Neuronal stem cell (in vitro differentiated cells): ENCODE measurements at regions not wholly inside any gene's neighbourhood (a gene's known extent, or its start where the extent isn't known, plus 50 kb on each side); places are given as distances from the start of the nearest gene placed in this dataset.

Experiments used
- DNase-seq: peaks from one replicate; pipeline ENCODE4 v3.0.0-alpha.2; 2013; ENCODE audit warnings: low spot score
- H2AFZ ChIP-seq: one replicate; pipeline ENCODE4 v1.6.1; 2013; ENCODE audit warnings: mild to moderate bottlenecking, low read length, inconsistent platforms
- H2AK5ac ChIP-seq: 2 replicates; pipeline ENCODE4 v1.6.1; 2013; ENCODE audit warnings: low read depth, mild to moderate bottlenecking, inconsistent platforms, low read length, moderate library complexity, mixed read lengths
- H2BK120ac ChIP-seq: 2 replicates; pipeline ENCODE4 v1.6.1; 2013; ENCODE audit warnings: low read depth, mild to moderate bottlenecking, inconsistent platforms, low read length, moderate library complexity, mixed read lengths
- H2BK12ac ChIP-seq: one replicate; pipeline ENCODE4 v1.6.1; 2013; ENCODE audit warnings: low read length, inconsistent platforms
- H2BK15ac ChIP-seq: 2 replicates; pipeline ENCODE4 v1.6.1; 2013; ENCODE audit warnings: mild to moderate bottlenecking, low read length, inconsistent platforms, mixed read lengths
- H2BK5ac ChIP-seq: one replicate; pipeline ENCODE4 v1.6.1; 2013; ENCODE audit warnings: inconsistent platforms, mild to moderate bottlenecking, low read length, moderate library complexity
- H3K14ac ChIP-seq: one replicate; pipeline ENCODE4 v1.6.1; 2013; ENCODE audit warnings: low read length, inconsistent platforms
- H3K18ac ChIP-seq: 2 replicates; pipeline ENCODE4 v1.6.1; 2013; ENCODE audit warnings: low read length, inconsistent platforms
- H3K23ac ChIP-seq: 2 replicates; pipeline ENCODE4 v1.6.1; 2013; ENCODE audit warnings: low read depth, mild to moderate bottlenecking, mixed read lengths, low read length, inconsistent platforms; ENCODE audit not compliant: poor library complexity
- H3K27ac ChIP-seq: replicated peaks from 3 replicates; pipeline ENCODE4 v1.5.1; 2013; ENCODE audit warnings: low read length, inconsistent platforms
- H3K27me3 ChIP-seq, 3 experiments: 2 replicates each; pipeline ENCODE4 v1.6.1; 2013; ENCODE audit warnings: low read length in 3 of 3, mild to moderate bottlenecking in 2 of 3, inconsistent platforms in 1 of 3, low read depth in 1 of 3, mixed read lengths in 1 of 3, moderate library complexity in 1 of 3; ENCODE audit not compliant: control insufficient read depth in 3 of 3, insufficient read depth in 3 of 3
- H3K36me3 ChIP-seq, 2 donors: replicated peaks in 1 of 2; 2 replicates each; pipeline ENCODE4 v1.6.1; 2013; ENCODE audit warnings: low read length in 2 of 2; ENCODE audit not compliant: control insufficient read depth in 2 of 2, insufficient read depth in 2 of 2
- H3K4ac ChIP-seq: 2 replicates; pipeline ENCODE4 v1.6.1; 2013; ENCODE audit warnings: inconsistent platforms, mild to moderate bottlenecking, low read length, moderate library complexity
- H3K4me1 ChIP-seq, 2 donors: 1 replicate in 1 of 2; 2 replicates in 1 of 2; pipeline ENCODE4 v1.6.1; 2013; ENCODE audit warnings: low read length in 2 of 2, low read depth in 1 of 2; ENCODE audit not compliant: control insufficient read depth in 2 of 2, insufficient read depth in 1 of 2
- H3K4me2 ChIP-seq: one replicate; pipeline ENCODE4 v1.6.1; 2013; ENCODE audit warnings: mild to moderate bottlenecking, low read length, inconsistent platforms; ENCODE audit not compliant: insufficient read depth, poor library complexity, severe bottlenecking
- H3K4me3 ChIP-seq, 2 donors: 2 replicates each; pipeline ENCODE4 v1.5.1; 2013; ENCODE audit warnings: low read length in 2 of 2, mild to moderate bottlenecking in 2 of 2, inconsistent platforms in 1 of 2, moderate library complexity in 1 of 2
- H3K79me1 ChIP-seq: one replicate; pipeline ENCODE4 v1.6.1; 2013; ENCODE audit warnings: low read depth, mild to moderate bottlenecking, inconsistent platforms, low read length, moderate library complexity
- H3K9ac ChIP-seq: one replicate; pipeline ENCODE4 v1.6.1; 2013; ENCODE audit warnings: mild to moderate bottlenecking, low read depth, low read length, inconsistent platforms; ENCODE audit not compliant: poor library complexity
- H3K9me3 ChIP-seq, 2 donors: replicated peaks in 1 of 2; 2 replicates each; pipeline versions ENCODE3 to v1.6.1; 2013; ENCODE audit warnings: low read length in 2 of 2, mild to moderate bottlenecking in 2 of 2, inconsistent platforms in 1 of 2, low read depth in 1 of 2, mixed read lengths in 1 of 2, moderate library complexity in 1 of 2; ENCODE audit not compliant: control insufficient read depth in 2 of 2, insufficient read depth in 1 of 2
- H4K8ac ChIP-seq: one replicate; pipeline ENCODE4 v1.6.1; 2013; ENCODE audit warnings: low read depth, mild to moderate bottlenecking, inconsistent platforms, low read length, moderate library complexity
- H4K91ac ChIP-seq: one replicate; pipeline ENCODE4 v1.6.1; 2013; ENCODE audit warnings: low read length, low read depth, mild to moderate bottlenecking, inconsistent platforms; ENCODE audit not compliant: poor library complexity
- WGBS, 2 donors: extraction: QIAGEN DNeasy Blood & Tissue Kit; methylation state at CpG; one replicate each; pipeline ENCODE4 v1.1.7; 2013; ENCODE audit warnings: missing lambda C conversion rate in 2 of 2, mixed read lengths in 1 of 2; ENCODE audit not compliant: insufficient read length in 2 of 2, insufficient replicate concordance in 1 of 2; ENCODE audit errors: extremely low coverage in 2 of 2; 5-methylcytosine and 5-hydroxymethylcytosine counted together

DNA sequence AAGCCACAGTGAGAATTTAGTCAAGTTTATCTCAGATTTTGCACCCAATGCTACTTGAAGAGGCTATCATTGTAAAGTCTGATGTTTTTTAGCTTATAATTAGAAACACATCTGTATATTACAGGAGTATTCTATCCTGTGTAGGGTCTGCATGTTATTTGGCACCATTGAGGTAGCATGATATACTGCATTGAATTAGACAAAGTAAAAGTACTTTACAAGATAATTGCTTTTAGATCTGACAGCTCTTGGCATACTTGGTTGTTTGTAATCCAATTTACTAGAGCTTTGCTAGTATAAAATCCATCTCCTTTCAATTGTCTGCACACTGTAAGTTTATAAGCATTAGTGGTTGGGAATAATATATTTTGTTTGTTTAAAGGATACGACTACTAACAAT lies 714.3 kb downstream of the ANKRD7 start:
- no peak overlapping the region for H2BK120ac ChIP-seq
- DNase-seq, result no peak
- H2AK5ac ChIP-seq, result no peak overlapping the region
- no peak overlapping the region for H4K91ac ChIP-seq
- H3K27ac ChIP-seq, result no peak overlapping the region
- H2AFZ ChIP-seq, result no peak overlapping the region
- no peaks in the 10 kb centered on the region for H3K9me3 ChIP-seq
- H3K4me3 ChIP-seq, result no peak overlapping the region
- no peaks in the 10 kb centered on the region for H3K4me1 ChIP-seq
- no peak overlapping the region for H3K4ac ChIP-seq
- no peak overlapping the region for H2BK12ac ChIP-seq
- no peak overlapping the region for H3K18ac ChIP-seq
- no peak overlapping the region for H3K14ac ChIP-seq
- H4K8ac ChIP-seq, result no peak overlapping the region
- H2BK5ac ChIP-seq, result no peak overlapping the region
- no peak overlapping the region for H3K23ac ChIP-seq
- no peaks in the 10 kb centered on the region for H3K27me3 ChIP-seq
- H3K36me3 ChIP-seq, result no peaks in the 10 kb centered on the region
- H3K4me2 ChIP-seq, result no peak overlapping the region
- no peak overlapping the region for H3K9ac ChIP-seq
- no peak overlapping the region for H2BK15ac ChIP-seq
- WGBS, 2 donors, result no CpG with 5 or more reads among the region's 1 CpG
- no peaks in the 10 kb centered on the region for H3K79me1 ChIP-seq

- H3K4me2 ChIP-seq, result no peak overlapping the region
- H3K4ac ChIP-seq, result no peak overlapping the region
- H2BK15ac ChIP-seq, result no peak overlapping the region
- DNase-seq, result no peak
- no peak overlapping the region for H2BK5ac ChIP-seq
- H3K36me3 ChIP-seq, result no peaks in the 10 kb centered on the region
- H4K8ac ChIP-seq, result no peak overlapping the region
- H3K27ac ChIP-seq, result no peak overlapping the region
- no CpG with 5 or more reads among the region's 5 CpGs for WGBS, 2 donors
- no peaks in the 10 kb centered on the region for H3K27me3 ChIP-seq
- no peaks in the 10 kb centered on the region for H3K79me1 ChIP-seq
- H4K91ac ChIP-seq, result no peak overlapping the region
- H2BK120ac ChIP-seq, result no peak overlapping the region
- H3K4me1 ChIP-seq, result no peaks in the 10 kb centered on the region
- no peak overlapping the region for H2BK12ac ChIP-seq
- H3K23ac ChIP-seq, result no peak overlapping the region
- H3K4me3 ChIP-seq, result no peak overlapping the region
- H3K9ac ChIP-seq, result no peak overlapping the region
- no peak overlapping the region for H2AK5ac ChIP-seq
- H3K9me3 ChIP-seq, result no peaks in the 10 kb centered on the region
- H2AFZ ChIP-seq, result no peak overlapping the region
- H3K14ac ChIP-seq, result no peak overlapping the region
- no peak overlapping the region for H3K18ac ChIP-seq
These were observed 719.8 kb downstream of the ANKRD7 start for GRCh38 chr7:118944271-118944670.

DNA sequence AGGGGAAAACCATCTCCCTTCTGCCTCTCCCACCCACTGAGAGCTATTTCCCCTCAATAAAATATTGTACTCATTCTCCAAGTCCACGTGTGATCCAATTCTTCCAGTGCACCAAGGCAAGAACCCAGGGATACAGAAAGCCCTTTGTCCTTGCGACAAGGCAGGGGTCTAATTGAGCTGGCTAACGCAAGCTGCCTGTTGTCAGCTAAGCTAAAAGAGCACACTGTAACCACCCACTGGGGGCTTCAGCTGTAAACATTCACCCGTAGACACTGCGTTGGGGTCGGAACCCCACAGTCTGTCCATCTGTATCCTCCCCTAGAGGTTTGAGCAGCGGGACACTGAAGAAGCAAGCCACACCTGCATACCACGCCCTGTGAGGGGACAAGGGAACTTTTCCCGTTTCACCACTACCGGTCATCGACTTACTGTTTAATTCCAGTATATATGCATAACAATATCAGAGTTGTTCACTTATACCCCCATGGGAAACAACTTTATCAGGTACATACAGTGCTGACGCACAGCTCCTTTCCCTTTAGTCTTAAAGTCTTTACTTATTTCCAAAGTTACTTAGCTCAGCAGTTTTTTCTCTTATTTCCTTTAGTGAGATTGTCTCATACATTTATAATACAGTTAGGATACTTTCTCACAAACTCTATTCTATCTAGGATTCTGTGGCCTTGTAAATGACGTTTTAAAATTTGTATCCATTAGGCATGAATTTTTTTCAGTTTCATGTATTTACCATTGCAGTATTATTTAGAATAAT lies 721.6 kb downstream of the ANKRD7 start:
- no peak overlapping the region for H2AK5ac ChIP-seq
- H2BK15ac ChIP-seq, result no peak overlapping the region
- no peaks in the 10 kb centered on the region for H3K79me1 ChIP-seq
- no peak overlapping the region for H2BK5ac ChIP-seq
- H2BK12ac ChIP-seq, result no peak overlapping the region
- no peak overlapping the region for H2BK120ac ChIP-seq
- H3K27me3 ChIP-seq, result no peaks in the 10 kb centered on the region
- H3K18ac ChIP-seq, result no peak overlapping the region
- H3K27ac ChIP-seq, result no peak overlapping the region
- no peak overlapping the region for H4K91ac ChIP-seq
- H3K36me3 ChIP-seq, result no peaks in the 10 kb centered on the region
- no peak overlapping the region for H3K4me3 ChIP-seq
- H2AFZ ChIP-seq, result peak overlapping the region; percentile 57
- peak overlapping the region; percentile 31 for H3K14ac ChIP-seq
- no peaks in the 10 kb centered on the region for H3K4me1 ChIP-seq
- H4K8ac ChIP-seq, result no peak overlapping the region
- no peaks in the 10 kb centered on the region for H3K9me3 ChIP-seq
- no peak overlapping the region for H3K9ac ChIP-seq
- H3K4me2 ChIP-seq, result no peak overlapping the region
- H3K4ac ChIP-seq, result no peak overlapping the region
- no peak for DNase-seq
- no CpG with 5 or more reads among the region's 13 CpGs for WGBS, 2 donors
- H3K23ac ChIP-seq, result no peak overlapping the region

- Histone ChIP-seq H4K8ac (no peak overlapping the region), H3K18ac (no peak overlapping the region), H2BK12ac (no peak overlapping the region), H3K27ac (no peak overlapping the region), H3K9ac (no peak overlapping the region), H4K91ac (no peak overlapping the region), H2AFZ (no peak overlapping the region), H3K9me3 (no peaks in the 10 kb centered on the region), H3K4me2 (no peak overlapping the region), H3K23ac (no peak overlapping the region), H2AK5ac (no peak overlapping the region), H3K27me3 (no peaks in the 10 kb centered on the region), H2BK15ac (no peak overlapping the region), H2BK120ac (no peak overlapping the region), H3K4me1 (no peaks in the 10 kb centered on the region), H3K4ac (no peak overlapping the region), H2BK5ac (no peak overlapping the region), H3K14ac (no peak overlapping the region), H3K79me1 (no peaks in the 10 kb centered on the region), H3K36me3 (no peaks in the 10 kb centered on the region), H3K4me3 (no peak overlapping the region)
- no peak for DNase-seq
These were observed 724.0 kb downstream of the ANKRD7 start for GRCh38 chr7:118948508-118948907.
